HuH-7.5 (cell line): ENCODE measurements at regions not wholly inside any gene's neighbourhood (a gene's known extent, or its start where the extent isn't known, plus 50 kb on each side); places are given as distances from the start of the nearest gene placed in this dataset.

Source experiments
- DNase-seq: peaks from one replicate; pipeline ENCODE4 v3.0.0; 2011; ENCODE audit warnings: low spot score

- DNase-seq, result no peak
These were observed 95.9 kb upstream of the STX18 start for GRCh38 chr4:4637710-4638109.

GRCh38 chr4:4633431-4633830, 91.6 kb upstream of the STX18 start:
- no peak for DNase-seq

DNA sequence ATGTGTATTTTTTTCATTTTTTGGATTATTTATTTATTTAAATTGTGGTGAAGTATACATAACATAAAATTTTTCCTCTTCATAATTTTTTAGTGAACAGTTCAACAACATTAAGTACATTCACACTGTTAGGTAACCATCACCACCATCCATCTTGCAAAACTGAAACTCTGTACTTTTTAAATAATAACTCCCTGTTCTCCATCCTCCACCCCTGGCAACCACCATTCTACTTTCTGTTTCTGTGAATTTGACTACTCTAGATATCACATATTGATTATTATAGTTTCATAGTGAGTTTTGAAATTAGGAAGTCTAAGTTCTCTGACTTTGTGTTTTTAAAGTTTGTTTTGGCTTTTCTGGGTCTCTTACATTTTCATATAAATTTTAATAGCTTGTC, 89.3 kb upstream of the STX18 start:
- DNase-seq, result no peak

- no peak for DNase-seq
These were observed 86.1 kb upstream of the STX18 start for GRCh38 chr4:4627906-4628305.

DNA sequence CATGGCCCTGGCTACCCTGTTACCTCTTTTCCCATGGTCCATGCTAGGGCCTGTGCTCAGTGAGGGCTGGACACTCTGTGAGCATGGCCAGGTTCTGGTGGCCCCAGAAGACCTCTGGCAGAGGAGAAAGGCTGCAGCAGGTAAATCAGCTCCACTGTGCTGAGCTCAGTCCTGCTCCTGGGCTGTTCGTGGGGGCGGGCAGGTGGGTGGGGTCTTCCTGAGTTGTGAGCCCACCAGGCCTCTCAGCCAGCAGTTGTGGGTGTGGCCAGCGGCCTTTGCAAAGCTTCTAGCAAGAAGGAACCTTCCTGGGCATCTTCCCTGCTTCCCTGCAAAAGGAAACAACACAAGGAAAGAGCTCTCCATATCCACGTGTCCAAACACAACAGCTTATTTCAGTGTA, 85.3 kb upstream of the STX18 start:
- DNase-seq, result no peak

DNA sequence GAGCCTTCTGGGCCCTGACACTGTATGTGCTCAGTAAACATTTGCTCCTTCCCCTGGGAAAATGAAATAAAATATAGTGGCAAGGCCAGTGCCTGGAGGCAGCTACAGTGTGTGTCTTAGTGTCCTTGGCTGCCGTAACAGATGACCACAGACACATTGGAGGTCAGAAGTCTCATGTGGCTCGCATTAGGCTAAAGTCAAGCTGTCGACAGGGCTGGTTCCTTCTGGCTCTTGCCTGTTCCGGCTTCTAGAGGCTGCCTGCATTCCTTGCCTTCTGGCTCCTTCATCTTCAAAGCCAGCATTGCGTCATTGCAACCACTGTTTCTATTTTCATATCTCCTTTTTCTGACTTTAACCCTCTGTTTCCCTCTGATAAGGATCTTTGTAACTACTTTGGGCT, 83.6 kb upstream of the STX18 start:
- no peak for DNase-seq

GRCh38 chr4:4624276-4624897, 82.5 kb upstream of the STX18 start:
- no peak for DNase-seq

- DNase-seq, result no peak
These were observed 78.0 kb upstream of the STX18 start for GRCh38 chr4:4619821-4620220.

DNA sequence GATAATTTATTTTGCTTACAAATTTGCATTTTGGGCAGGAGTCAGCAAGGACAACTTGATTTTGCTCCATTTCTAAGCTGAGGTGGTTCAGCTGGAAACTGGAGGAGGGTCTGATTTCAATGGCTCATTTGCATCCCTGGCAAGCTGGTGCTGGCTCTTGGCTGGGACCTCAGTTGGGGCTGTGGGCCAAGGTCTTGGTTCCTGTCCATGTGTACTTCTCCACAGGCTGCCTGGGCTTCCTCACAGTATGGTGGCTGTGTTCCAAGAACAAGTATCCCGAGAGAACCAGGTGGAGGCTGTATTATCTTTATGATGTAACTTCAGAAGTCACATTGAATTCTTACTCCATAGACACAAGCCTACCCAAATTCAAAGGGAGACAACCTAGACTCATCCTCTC, 77.0 kb upstream of the STX18 start:
- no peak for DNase-seq

- DNase-seq, result no peak
These were observed 73.3 kb upstream of the STX18 start for GRCh38 chr4:4614925-4615678.

GRCh38 chr4:4613641-4614286, 71.9 kb upstream of the STX18 start:
- DNase-seq, result no peak

DNA sequence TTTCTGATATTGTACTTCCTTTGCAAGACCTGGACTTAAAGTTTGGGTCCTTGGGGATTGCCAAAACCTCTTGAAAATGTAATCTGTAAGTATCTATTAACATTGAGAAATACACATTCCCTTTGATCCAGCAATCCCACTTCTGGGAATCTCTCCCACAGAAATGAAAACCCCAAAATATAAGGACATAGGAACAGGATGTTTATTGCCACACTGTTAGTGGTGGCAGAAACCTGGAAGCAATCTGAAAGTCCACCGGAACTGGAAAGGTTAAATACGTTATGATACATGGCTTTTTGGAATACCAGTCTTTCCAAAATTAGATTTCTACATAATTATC, 71.2 kb upstream of the STX18 start:
- DNase-seq, result no peak

- no peak for DNase-seq
These were observed 68.8 kb upstream of the STX18 start for GRCh38 chr4:4610672-4611071.

DNA sequence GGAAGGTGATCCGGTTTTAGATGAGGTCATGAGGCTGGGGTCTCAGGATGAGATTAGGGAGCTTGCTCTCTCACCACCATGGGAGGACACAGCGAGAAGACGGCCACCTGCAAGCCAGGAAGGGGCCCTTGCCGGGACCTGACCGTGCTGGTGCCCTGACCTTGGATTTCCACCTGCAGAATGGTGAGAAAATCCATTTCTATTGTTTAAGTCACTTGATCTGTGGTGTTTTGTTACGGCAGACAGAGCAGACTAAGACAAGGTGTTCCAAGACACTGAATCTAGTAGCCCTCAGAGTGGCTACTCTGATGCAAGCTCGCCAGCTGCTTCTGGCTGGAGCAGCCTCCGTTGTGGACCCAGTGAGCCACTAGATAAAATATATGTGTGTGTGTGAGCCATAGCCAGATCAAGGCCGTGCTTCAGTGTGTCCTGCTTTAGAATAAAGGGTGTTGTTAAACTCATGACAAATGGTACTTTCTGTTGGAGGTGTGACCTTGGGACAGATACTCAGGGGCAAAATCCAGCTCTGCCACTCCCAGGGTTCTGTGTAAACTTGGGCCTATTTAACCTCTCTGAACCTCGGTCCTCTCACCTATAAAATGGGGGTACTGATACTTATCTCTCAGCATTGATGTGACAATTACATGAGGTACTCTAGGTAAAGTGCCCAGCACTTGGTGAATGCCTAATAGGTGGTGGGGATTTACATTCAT, 67.9 kb upstream of the STX18 start:
- DNase-seq, result no peak

DNA sequence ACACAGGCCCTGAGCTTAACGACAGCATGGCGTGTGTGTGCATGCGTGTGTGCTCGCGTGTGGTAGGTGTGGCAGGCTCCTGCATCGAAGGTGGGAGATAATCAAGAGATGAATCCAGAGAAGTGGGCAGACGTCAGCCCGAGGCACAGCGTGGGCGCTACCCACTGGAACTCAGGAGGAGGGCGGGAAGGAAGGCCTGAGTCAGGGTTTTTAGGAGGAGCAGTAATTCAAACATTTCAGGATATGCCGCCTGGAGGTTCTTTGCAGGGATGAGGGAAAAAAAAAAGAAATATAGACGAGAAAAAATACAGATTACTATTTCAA, 66.3 kb upstream of the STX18 start:
- no peak for DNase-seq

DNA sequence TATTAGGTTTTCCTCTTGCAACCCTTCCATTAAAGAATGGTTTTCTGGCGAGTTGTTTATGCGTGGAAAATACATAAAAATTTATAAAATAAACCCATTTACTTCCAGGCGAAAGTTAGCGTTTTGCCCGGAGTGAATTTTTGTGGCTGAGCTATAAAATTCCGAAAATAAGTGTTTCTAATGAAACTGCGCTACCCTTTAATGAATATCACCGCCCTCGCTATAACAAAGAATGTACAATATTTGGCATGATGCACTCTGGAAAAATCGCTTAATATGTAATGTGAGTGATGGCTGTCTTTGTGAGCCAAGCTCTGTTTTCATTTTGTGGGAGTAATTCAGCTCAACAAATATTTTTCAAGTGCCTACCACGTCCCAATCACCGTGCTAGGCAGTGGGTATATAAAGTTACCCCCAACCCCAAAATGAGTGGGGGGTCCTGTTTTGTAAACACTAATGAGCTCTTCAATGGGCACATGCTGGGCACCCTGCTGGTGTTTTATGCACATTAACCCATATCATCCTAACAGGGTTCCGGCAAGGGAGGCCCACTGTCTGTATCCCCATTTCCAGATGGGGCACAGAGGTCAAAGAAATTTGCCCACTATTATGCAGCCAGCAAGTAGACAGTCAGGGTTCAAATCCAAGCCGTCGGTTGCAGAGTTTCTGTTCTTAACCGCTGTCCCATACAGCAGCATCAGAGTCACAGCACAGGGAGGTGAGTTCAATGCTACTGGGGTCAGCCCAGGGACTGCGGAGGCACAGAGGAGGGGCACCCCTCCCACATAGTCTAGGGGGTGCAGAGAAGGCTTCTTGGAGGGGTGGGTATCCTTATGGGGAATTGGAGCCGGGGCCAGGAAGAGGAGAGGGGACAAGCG, 65.7 kb upstream of the STX18 start:
- DNase-seq, result no peak

- no peak for DNase-seq
These were observed 64.5 kb upstream of the STX18 start for GRCh38 chr4:4606321-4606720.

DNA sequence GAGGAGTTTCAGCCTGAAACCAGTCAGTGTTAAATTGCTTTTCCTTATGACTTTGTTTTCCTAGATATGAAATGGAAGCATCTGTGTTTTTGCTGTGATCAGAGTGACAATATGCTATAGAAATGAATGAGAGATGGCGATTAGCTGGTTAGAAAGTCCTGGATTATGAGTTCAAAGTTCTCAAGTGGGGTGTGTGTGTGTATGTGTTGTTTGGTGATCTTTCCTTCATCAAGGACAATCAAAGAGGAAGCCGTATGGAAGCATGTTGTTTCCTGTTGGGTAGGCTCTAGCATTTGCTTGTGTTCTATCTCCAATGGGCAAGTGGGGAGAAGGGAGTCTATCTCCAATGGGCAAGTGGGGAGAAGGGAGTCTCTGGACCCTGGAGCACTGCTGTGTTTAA, 64.0 kb upstream of the STX18 start:
- DNase-seq, result no peak

DNA sequence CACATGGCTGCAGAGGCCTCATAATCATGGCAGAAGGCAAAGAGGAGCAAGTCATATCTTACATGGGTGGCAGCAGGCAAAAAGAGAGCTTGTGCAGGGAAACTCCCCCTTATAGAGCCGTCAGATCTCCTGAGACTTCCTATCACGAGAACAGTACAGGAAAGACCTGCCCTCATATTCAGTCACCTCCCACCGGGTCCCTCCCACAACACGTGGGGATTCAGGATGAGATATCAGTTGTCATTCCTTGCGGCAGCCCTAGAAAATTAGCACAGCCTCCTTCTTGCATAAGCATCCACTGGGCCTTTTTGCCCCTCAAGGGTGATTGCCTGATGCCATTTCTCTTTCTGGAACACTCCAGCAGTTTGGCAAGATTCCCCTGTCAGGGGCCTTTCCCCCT, 61.7 kb upstream of the STX18 start:
- DNase-seq, result no peak

DNA sequence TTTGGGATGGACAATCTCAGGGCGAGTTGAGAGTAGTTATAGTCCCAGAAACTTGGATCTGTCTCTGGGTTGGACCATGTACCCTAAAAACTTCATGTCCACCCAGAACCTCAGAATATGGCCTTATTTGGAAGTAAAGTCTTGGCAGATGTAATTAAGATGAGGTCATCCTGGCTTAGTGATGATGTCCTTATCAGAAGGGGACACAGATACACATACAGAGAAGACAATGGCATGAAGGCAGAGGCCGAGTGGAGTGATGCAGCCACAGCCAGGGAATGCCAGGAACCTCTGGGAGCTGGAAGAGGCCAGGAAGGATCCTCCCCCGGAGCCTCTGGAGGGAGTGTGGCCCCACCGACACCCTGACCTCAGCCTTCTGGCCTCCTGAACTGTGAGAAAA, 61.2 kb upstream of the STX18 start:
- no peak for DNase-seq

- DNase-seq, result no peak
These were observed 60.6 kb upstream of the STX18 start for GRCh38 chr4:4602468-4602867.

- no peak for DNase-seq
These were observed 60.0 kb upstream of the STX18 start for GRCh38 chr4:4601803-4602369.
